Liver (tissue), 8 donors: ENCODE measurements at regions not wholly inside any gene's neighbourhood (a gene's known extent, or its start where the extent isn't known, plus 50 kb on each side); places are given as distances from the start of the nearest gene placed in this dataset.

Experiments
- DNase-seq: peaks from one replicate; pipeline ENCODE4 v3.0.0-alpha.2; 2017; ENCODE audit warnings: low spot score
- H3K27ac ChIP-seq, 2 donors: one replicate each; pipeline ENCODE4 v1.7.0; 2013; ENCODE audit warnings: inconsistent platforms in 2 of 2, low read length in 2 of 2, control low read depth in 1 of 2, low read depth in 1 of 2, mild to moderate bottlenecking in 1 of 2
- H3K27me3 ChIP-seq, 4 donors: one replicate each; pipeline versions ENCODE4 v1.6.1 to v1.7.0; 2013; ENCODE audit warnings: low read length in 3 of 4, inconsistent platforms in 1 of 4, mild to moderate bottlenecking in 1 of 4, moderate library complexity in 1 of 4; ENCODE audit not compliant: control insufficient read depth in 4 of 4, insufficient read depth in 4 of 4
- H3K36me3 ChIP-seq, 4 donors: one replicate each; pipeline versions ENCODE4 v1.6.1 to v1.7.0; 2013; ENCODE audit warnings: low read length in 3 of 4, mild to moderate bottlenecking in 3 of 4, low read depth in 1 of 4, moderate library complexity in 1 of 4; ENCODE audit not compliant: control insufficient read depth in 4 of 4, insufficient read depth in 3 of 4
- H3K4me1 ChIP-seq, 4 donors: one replicate each; pipeline versions ENCODE4 v1.6.1 to v1.7.0; 2013; ENCODE audit warnings: low read length in 3 of 4, mild to moderate bottlenecking in 3 of 4, moderate library complexity in 1 of 4; ENCODE audit not compliant: control insufficient read depth in 4 of 4, insufficient read depth in 4 of 4
- H3K4me3 ChIP-seq, 3 donors: one replicate each; pipeline versions ENCODE4 v1.6.1 to v1.7.0; 2013; ENCODE audit warnings: low read length in 3 of 3, control low read depth in 1 of 3, low read depth in 1 of 3, mild to moderate bottlenecking in 1 of 3
- H3K9ac ChIP-seq, 2 donors: one replicate each; pipeline ENCODE4 v1.7.0; 2013; ENCODE audit warnings: low read length in 2 of 2, mild to moderate bottlenecking in 2 of 2, moderate library complexity in 2 of 2, control low read depth in 1 of 2, low read depth in 1 of 2
- H3K9me3 ChIP-seq, 4 donors: one replicate each; pipeline versions ENCODE4 v1.6.1 to v1.7.0; 2013; ENCODE audit warnings: low read length in 3 of 4; ENCODE audit not compliant: control insufficient read depth in 4 of 4
- ATF3 ChIP-seq: IDR thresholded peaks from 2 replicates; pipeline ENCODE4 v1.6.1; 2016; ENCODE audit warnings: antibody characterized with exemption
- CTCF ChIP-seq: fragments of 150-350 bp; IDR thresholded peaks from 2 replicates; pipeline ENCODE4 v1.5.1; 2017; ENCODE audit warnings: improper control_type of control experiment, low read depth, low read length; ENCODE audit not compliant: missing input control
- EGR1 ChIP-seq, 2 donors: IDR thresholded peaks; 2 replicates each; pipeline ENCODE4 v1.6.1; 2016 to 2018; ENCODE audit warnings: antibody characterized with exemption in 2 of 2, low read depth in 2 of 2
- FOXA1 ChIP-seq: IDR thresholded peaks from 2 replicates; pipeline ENCODE4 v1.6.1; 2016; ENCODE audit warnings: antibody characterized with exemption
- FOXA2 ChIP-seq: IDR thresholded peaks from 2 replicates; pipeline ENCODE4 v1.6.1; 2016; ENCODE audit warnings: antibody characterized with exemption
- GABPA ChIP-seq, 2 donors: IDR thresholded peaks in 1 of 2; conservative IDR thresholded peaks in 1 of 2; 2 replicates each; pipeline ENCODE4 v1.6.1; 2016; ENCODE audit warnings: antibody characterized with exemption in 2 of 2, mild to moderate bottlenecking in 1 of 2, moderate library complexity in 1 of 2
- HNF4A ChIP-seq, 2 donors: conservative IDR thresholded peaks; 2 replicates each; pipeline ENCODE4 v1.6.1; 2016; ENCODE audit warnings: antibody characterized with exemption in 2 of 2, mild to moderate bottlenecking in 2 of 2
- HNF4G ChIP-seq: IDR thresholded peaks from 2 replicates; pipeline ENCODE4 v1.6.1; 2016; ENCODE audit warnings: antibody characterized with exemption
- JUND ChIP-seq, 2 donors: IDR thresholded peaks; 2 replicates each; pipeline ENCODE4 v1.6.1; 2016; ENCODE audit warnings: antibody characterized with exemption in 2 of 2
- MAX ChIP-seq: IDR thresholded peaks from 2 replicates; pipeline ENCODE4 v1.6.1; 2016; ENCODE audit warnings: antibody characterized with exemption
- NR2F2 ChIP-seq: IDR thresholded peaks from 2 replicates; pipeline ENCODE4 v1.6.1; 2016; ENCODE audit warnings: antibody characterized with exemption
- RAD21 ChIP-seq, 2 donors: IDR thresholded peaks; 2 replicates each; pipeline ENCODE4 v1.6.1; 2016; ENCODE audit warnings: antibody characterized with exemption in 2 of 2, mild to moderate bottlenecking in 2 of 2
- REST ChIP-seq: IDR thresholded peaks from 2 replicates; pipeline ENCODE4 v1.6.1; 2016; ENCODE audit warnings: antibody characterized with exemption, mild to moderate bottlenecking
- RXRA ChIP-seq, 2 donors: IDR thresholded peaks; 2 replicates each; pipeline ENCODE4 v1.6.1; 2017 to 2018; ENCODE audit warnings: antibody characterized with exemption in 2 of 2, mild to moderate bottlenecking in 1 of 2
- SP1 ChIP-seq: IDR thresholded peaks from 2 replicates; pipeline ENCODE4 v1.6.1; 2018; ENCODE audit warnings: antibody characterized with exemption, mild to moderate bottlenecking
- TAF1 ChIP-seq: conservative IDR thresholded peaks from 2 replicates; pipeline ENCODE4 v1.6.1; 2016; ENCODE audit warnings: antibody characterized with exemption, mild to moderate bottlenecking
- YY1 ChIP-seq: IDR thresholded peaks from 2 replicates; pipeline ENCODE4 v1.6.1; 2016; ENCODE audit warnings: antibody characterized with exemption, mild to moderate bottlenecking
- ZBTB33 ChIP-seq: IDR thresholded peaks from 2 replicates; pipeline ENCODE4 v1.6.1; 2016; ENCODE audit warnings: antibody characterized with exemption
- WGBS: extraction: QIAGEN DNeasy Blood & Tissue Kit; methylation state at CpG from one replicate; pipeline ENCODE4 v1.1.7; 2013; 5-methylcytosine and 5-hydroxymethylcytosine counted together
- donor health status: healthy.
- donor health status: healthy.
- donor health status: healthy.
- donor health status: healthy.
- donor health status: healthy.

- no peak overlapping the region for H3K27ac ChIP-seq
- H3K9me3 ChIP-seq = no peaks in the 10 kb centered on the region
- H3K9ac ChIP-seq = no peak overlapping the region
- no peak for DNase-seq
- no peaks in the 10 kb centered on the region for H3K4me1 ChIP-seq
- no peaks in the 10 kb centered on the region for H3K27me3 ChIP-seq
- no peaks in the 10 kb centered on the region for H3K36me3 ChIP-seq
- H3K4me3 ChIP-seq = no peak overlapping the region
- TF ChIP-seq YY1 (no peak), MAX (no peak), EGR1 (IDR thresholded peaks at IDR 0.05; ENCODE audit: low read depth in 2 of 2) (no peak), RXRA (IDR thresholded peaks at IDR 0.05) (no peak), JUND (IDR thresholded peaks at IDR 0.05) (no peak), TAF1 (no peak), HNF4G (no peak), ZBTB33 (no peak), HNF4A (conservative IDR thresholded peaks at IDR 0.05) (no peak), CTCF (no peak), SP1 (no peak), FOXA2 (no peak), RAD21 (IDR thresholded peaks at IDR 0.05) (no peak), ATF3 (no peak), NR2F2 (no peak), FOXA1 (no peak), REST (no peak), GABPA (IDR thresholded peaks at IDR 0.05 in 1 of 2, conservative IDR thresholded peaks at IDR 0.05 in 1 of 2) (no peak)
- WGBS = 59% methylated on average over 2 of the region's 2 CpGs
These were observed 80.9 kb upstream of the IL33 start for GRCh38 chr9:6134661-6135180.
